HAP-1 (cell line): ENCODE measurements at regions not wholly inside any gene's neighbourhood (a gene's known extent, or its start where the extent isn't known, plus 50 kb on each side); places are given as distances from the start of the nearest gene placed in this dataset.

Experiments
- DNase-seq, 2 experiments: peaks; one replicate each; pipeline ENCODE4 v3.0.0-alpha.2; 2016 to 2020; ENCODE audit warnings: low spot score in 2 of 2
- H3K27me3 ChIP-seq: fragments of 250-450 bp; sonication (Bioruptor Pico); 2 replicates; pipeline ENCODE4 v1.5.1; 2020; ENCODE audit warnings: low read depth, mild to moderate bottlenecking, moderate library complexity
- H3K36me3 ChIP-seq: fragments of 250-450 bp; sonication (Bioruptor Pico); replicated peaks from 2 replicates; pipeline ENCODE4 v1.5.1; 2020; ENCODE audit warnings: mild to moderate bottlenecking
- H3K4me1 ChIP-seq: fragments of 250-450 bp; sonication (Bioruptor Pico); 2 replicates; pipeline ENCODE4 v1.5.1; 2020; ENCODE audit warnings: mild to moderate bottlenecking
- H3K4me3 ChIP-seq: fragments of 250-450 bp; sonication (Bioruptor Pico); 2 replicates; pipeline ENCODE4 v1.5.1; 2020; ENCODE audit warnings: mild to moderate bottlenecking, moderate library complexity
- H3K9me3 ChIP-seq: fragments of 250-450 bp; sonication (Bioruptor Pico); 2 replicates; pipeline ENCODE4 v1.5.1; 2020; ENCODE audit warnings: mild to moderate bottlenecking, moderate library complexity
- in situ Hi-C: fragments of 300-500 bp; cut with MboI; formaldehyde crosslinking; loops from 3 replicates; pipeline ENCODE4 v1.14.3; 2020; ENCODE audit warnings: low sequenced_read_pairs, inconsistent platforms, mixed read lengths

DNA sequence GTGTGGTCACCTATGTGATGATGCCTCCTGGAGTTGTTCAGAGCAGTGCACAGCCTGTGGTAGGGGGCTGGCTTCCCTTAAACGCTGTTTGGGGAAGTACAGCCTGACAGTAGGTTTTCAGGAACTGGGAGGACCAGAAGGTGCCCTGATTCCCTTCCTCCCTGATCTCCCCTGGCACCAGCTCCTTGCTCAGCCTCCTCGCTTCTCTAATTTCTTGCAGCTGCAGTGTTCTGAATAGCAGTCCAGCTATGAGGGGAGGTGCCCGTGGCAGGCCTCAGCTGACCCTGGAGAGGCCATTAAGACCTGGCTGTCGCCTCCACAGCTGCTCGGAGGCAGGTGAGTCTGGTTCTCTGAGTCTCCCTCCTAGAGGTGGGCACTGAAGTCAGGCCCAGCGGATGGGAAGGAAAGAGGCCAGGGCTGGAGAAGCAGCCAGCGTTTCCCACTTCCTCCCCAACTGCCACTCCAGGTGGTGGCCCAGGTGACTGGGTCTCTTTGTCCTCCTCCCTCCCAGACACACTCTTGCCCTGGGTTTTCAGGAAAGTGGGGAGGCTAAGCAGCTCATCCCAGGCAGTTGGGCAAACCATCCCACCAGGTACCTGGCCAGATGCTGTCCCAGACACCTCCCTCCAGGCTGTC lies 52.0 kb upstream of the RPL11 start:
- no peaks in the 10 kb centered on the region for H3K36me3 ChIP-seq
- H3K4me3 ChIP-seq = no peak overlapping the region
- in situ Hi-C loops = loop anchor here (5.0 kb wide), 1 partner anchor 97 kb away; no protein-coding TSS in a partner anchor
- no peak for DNase-seq
- no peaks in the 10 kb centered on the region for H3K9me3 ChIP-seq
- peaks cover 3% of the 10 kb centered on the region; the same call in 1 of the 2 replicates for H3K4me1 ChIP-seq
- H3K27me3 ChIP-seq = no peaks in the 10 kb centered on the region

DNA sequence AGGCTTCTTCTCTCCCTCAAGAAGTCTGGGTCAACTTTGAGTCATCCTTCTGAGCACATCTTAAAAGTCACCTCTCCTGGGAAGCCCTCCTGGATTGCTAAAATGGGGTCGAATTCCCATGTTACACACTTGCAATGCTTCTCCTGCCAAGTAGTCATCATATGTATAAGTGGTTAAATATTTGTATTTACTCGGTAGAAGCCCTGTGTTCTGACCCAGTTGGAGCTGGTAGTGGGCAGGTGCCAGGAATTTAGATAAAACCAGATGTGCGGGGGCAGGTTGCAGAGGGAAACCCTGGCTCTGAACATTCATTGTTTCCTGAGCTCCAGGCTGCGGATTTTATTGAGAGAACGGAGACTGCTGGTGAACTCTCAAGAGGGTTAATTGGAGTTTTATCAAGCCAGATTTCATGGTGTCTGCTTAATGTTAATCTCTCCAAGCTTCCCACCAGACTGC lies 52.8 kb upstream of the RPL11 start:
- no peak for DNase-seq
- in situ Hi-C loops = loop anchor here (5.0 kb wide), 1 partner anchor 97 kb away; no protein-coding TSS in a partner anchor
- Histone ChIP-seq H3K4me1 (peaks cover 3% of the 10 kb centered on the region; the same call in 1 of the 2 replicates), H3K9me3 (no peaks in the 10 kb centered on the region), H3K36me3 (no peaks in the 10 kb centered on the region), H3K4me3 (no peak overlapping the region), H3K27me3 (no peaks in the 10 kb centered on the region)

- H3K4me3 ChIP-seq = no peak overlapping the region
- in situ Hi-C loops = loop anchor here (5.0 kb wide), 1 partner anchor 96 kb away; no protein-coding TSS in a partner anchor
- no peaks in the 10 kb centered on the region for H3K36me3 ChIP-seq
- H3K4me1 ChIP-seq = peaks cover 3% of the 10 kb centered on the region; the same call in 1 of the 2 replicates
- H3K27me3 ChIP-seq = no peaks in the 10 kb centered on the region
- DNase-seq = no peak
- H3K9me3 ChIP-seq = no peaks in the 10 kb centered on the region
Observed at GRCh38 chr1:23638188-23638619, 53.4 kb upstream of the RPL11 start.

DNA sequence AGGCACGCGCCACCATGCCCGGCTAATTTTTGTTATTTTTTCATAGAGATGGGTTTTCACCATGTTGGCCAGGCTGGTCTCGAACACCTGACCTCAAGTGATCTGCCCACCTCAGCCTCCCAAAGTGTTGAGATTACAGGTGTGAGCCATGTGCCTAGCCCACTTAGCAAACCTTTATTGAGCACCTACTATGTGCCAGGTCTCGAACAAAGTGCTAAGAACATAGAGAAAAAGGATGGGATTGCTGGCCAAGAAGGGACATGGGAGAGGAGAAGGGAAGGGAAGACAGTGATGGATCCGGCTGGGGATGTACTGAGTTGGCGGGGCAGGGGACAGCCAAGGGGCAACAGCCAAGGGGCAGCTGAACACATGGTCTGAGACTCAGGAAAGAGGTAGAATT lies 55.6 kb upstream of the RPL11 start:
- Histone ChIP-seq H3K36me3 (no peaks in the 10 kb centered on the region), H3K4me1 (peaks cover 3% of the 10 kb centered on the region; the same call in 1 of the 2 replicates), H3K27me3 (no peaks in the 10 kb centered on the region), H3K9me3 (no peaks in the 10 kb centered on the region), H3K4me3 (no peak overlapping the region)
- in situ Hi-C loops = loop anchor here (5.0 kb wide), 1 partner anchor 94 kb away; no protein-coding TSS in a partner anchor
- DNase-seq = no peak

DNA sequence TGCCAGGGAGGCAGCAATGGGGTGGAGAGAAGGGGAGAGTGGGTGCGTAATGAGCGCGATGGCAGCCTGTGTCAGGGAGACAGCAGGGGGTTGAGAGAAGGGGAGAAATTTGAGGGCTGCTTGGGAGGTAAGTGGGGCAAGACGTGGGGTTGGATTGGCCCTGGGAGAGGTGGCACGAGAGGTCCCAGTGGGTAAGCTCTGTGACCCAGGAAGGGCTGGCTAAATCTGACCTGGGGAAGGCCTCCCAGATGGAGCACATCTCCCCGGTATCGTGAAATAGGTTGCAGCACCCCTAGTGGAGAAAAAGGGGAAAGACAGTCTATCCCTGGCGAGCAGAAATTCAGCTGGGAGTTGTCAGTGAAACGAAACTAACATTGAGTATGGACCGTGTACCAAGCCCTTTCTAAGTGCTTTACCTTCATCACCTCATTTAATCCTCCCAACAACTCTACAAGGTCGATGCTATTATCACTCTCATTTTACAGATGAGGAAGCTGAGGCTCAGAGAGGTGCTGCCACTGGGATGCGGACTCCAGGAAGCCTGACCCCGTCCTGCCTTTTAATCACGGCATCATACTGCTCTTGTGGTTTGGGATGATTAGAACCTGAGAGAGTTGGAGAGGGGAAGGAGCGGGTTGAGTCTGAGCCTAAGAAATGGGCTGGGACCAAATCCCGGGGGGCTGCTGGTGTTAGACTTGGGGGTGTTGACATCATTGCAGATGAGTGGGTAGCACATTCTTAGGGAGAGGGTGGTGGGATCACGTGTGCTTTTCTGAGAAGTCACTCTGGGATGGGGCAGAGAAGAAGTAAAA lies 56.6 kb upstream of the RPL11 start:
- in situ Hi-C loops = loop anchor here (5.0 kb wide), 1 partner anchor 93 kb away; no protein-coding TSS in a partner anchor
- Histone ChIP-seq H3K27me3 (no peaks in the 10 kb centered on the region), H3K4me3 (peak overlapping the region; percentile 22), H3K4me1 (peaks cover 3% of the 10 kb centered on the region; the same call in 1 of the 2 replicates), H3K36me3 (no peaks in the 10 kb centered on the region), H3K9me3 (no peaks in the 10 kb centered on the region)
- peak; percentile 73 to 79 for DNase-seq

GRCh38 chr1:23634518-23634839 lies 57.1 kb upstream of the RPL11 start:
- H3K4me3 ChIP-seq = no peak overlapping the region
- DNase-seq = no peak
- in situ Hi-C loops = no loop called here
- no peaks in the 10 kb centered on the region for H3K36me3 ChIP-seq
- H3K4me1 ChIP-seq = peaks cover 3% of the 10 kb centered on the region; the same call in 1 of the 2 replicates
- no peaks in the 10 kb centered on the region for H3K9me3 ChIP-seq
- no peaks in the 10 kb centered on the region for H3K27me3 ChIP-seq

- in situ Hi-C loops = no loop called here
- Histone ChIP-seq H3K4me3 (no peak overlapping the region), H3K36me3 (no peaks in the 10 kb centered on the region), H3K27me3 (peaks cover under 1% of the 10 kb centered on the region; the same call in 1 of the 2 replicates), H3K4me1 (peaks cover 3% of the 10 kb centered on the region; the same call in 1 of the 2 replicates), H3K9me3 (no peaks in the 10 kb centered on the region)
- no peak for DNase-seq
Observed at GRCh38 chr1:23632479-23633160, 59.0 kb upstream of the RPL11 start.

- in situ Hi-C loops = no loop called here
- Histone ChIP-seq H3K36me3 (no peaks in the 10 kb centered on the region), H3K9me3 (no peaks in the 10 kb centered on the region), H3K4me1 (peaks cover 1% of the 10 kb centered on the region; the same call in 1 of the 2 replicates), H3K4me3 (no peak overlapping the region), H3K27me3 (peaks cover 2% of the 10 kb centered on the region; the same call in 1 of the 2 replicates)
- DNase-seq = no peak
Observed at GRCh38 chr1:23629708-23630290, 61.8 kb upstream of the RPL11 start.

DNA sequence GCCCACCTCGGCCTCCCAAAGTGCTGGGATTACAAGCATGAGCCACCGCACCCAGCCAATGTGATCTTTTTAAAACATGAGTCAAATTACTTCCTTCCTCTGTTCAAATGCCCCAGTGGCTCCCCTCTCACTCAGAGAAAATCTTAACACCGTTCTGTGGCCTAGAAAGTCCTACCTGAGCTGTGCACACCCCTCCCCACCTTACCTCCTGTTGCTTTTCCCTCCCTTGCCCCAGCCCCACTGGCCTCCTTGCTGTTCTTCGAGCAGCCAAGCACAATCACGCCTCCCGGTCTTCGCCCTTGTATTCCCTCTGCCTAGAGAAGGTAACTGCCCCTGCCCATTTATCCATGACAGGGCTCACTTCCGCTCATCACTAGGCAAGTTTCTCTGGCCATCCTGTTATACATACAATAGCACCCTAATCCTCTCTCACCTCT lies 62.6 kb upstream of the RPL11 start:
- peaks cover 2% of the 10 kb centered on the region; the same call in 1 of the 2 replicates for H3K27me3 ChIP-seq
- no peak overlapping the region for H3K4me3 ChIP-seq
- no peak for DNase-seq
- no peaks in the 10 kb centered on the region for H3K9me3 ChIP-seq
- in situ Hi-C loops = no loop called here
- H3K36me3 ChIP-seq = no peaks in the 10 kb centered on the region
- H3K4me1 ChIP-seq = no peaks in the 10 kb centered on the region

DNA sequence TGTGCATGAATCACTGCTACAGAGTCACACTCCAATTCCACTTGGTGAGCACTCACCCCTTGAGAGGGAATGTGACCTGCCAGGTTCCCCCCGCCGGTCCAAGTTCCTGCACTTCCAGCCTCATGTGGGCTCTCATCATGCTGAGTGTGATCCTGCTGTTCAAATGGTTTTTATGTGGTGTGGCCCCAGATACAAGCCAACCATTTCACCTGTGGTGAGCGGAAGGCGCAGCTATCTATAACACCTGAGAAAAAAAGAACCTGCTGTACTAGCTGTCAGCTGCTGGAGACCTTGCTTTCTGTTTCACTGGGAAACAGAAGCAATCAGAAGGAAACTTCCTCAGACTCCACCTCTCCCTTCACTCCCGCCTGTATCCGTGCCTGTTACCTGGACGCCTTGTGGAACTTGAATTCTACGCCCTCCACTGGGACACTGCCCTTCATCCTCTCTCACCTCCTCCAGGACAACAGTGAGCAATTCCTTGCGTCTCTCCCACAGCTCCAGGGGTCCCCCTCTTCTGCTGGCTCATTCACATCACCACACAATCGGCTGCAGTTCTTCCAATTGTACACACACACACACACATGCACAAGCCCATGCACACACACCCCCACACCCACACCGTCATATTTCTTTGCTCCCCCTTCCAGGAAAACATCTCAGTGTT lies 64.4 kb upstream of the RPL11 start:
- no peaks in the 10 kb centered on the region for H3K9me3 ChIP-seq
- H3K4me1 ChIP-seq = no peaks in the 10 kb centered on the region
- H3K27me3 ChIP-seq = peaks cover 2% of the 10 kb centered on the region; the same call in 1 of the 2 replicates
- DNase-seq = no peak
- in situ Hi-C loops = no loop called here
- no peak overlapping the region for H3K4me3 ChIP-seq
- H3K36me3 ChIP-seq = no peaks in the 10 kb centered on the region

- H3K4me3 ChIP-seq = no peak overlapping the region
- H3K36me3 ChIP-seq = no peaks in the 10 kb centered on the region
- in situ Hi-C loops = no loop called here
- H3K27me3 ChIP-seq = peaks cover 2% of the 10 kb centered on the region; the same call in 1 of the 2 replicates
- DNase-seq = no peak
- no peaks in the 10 kb centered on the region for H3K9me3 ChIP-seq
- no peaks in the 10 kb centered on the region for H3K4me1 ChIP-seq
Observed at GRCh38 chr1:23625929-23626535, 65.6 kb upstream of the RPL11 start.

- H3K36me3 ChIP-seq = no peaks in the 10 kb centered on the region
- no peaks in the 10 kb centered on the region for H3K9me3 ChIP-seq
- in situ Hi-C loops = no loop called here
- H3K27me3 ChIP-seq = peaks cover 2% of the 10 kb centered on the region; the same call in 1 of the 2 replicates
- no peak overlapping the region for H3K4me3 ChIP-seq
- no peaks in the 10 kb centered on the region for H3K4me1 ChIP-seq
- no peak for DNase-seq
Observed at GRCh38 chr1:23625459-23625858, 66.1 kb upstream of the RPL11 start.
